ENCODE measurements at regions not wholly inside any gene's neighbourhood (a gene's known extent, or its start where the extent isn't known, plus 50 kb on each side); places are given as distances from the start of the nearest gene placed in this dataset.

DNA sequence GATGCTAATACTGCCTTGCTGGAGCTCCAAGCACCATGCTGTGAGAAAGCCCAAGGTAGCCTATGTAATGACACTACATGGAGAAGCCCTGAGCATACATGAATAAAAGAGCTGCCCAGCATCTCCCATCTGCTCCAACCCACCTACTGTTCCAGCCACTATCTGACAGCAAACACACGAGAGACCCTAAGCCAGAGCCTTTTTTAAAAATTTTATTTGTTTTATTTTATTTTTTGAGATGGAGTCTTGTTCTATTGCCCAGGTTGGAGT, 95.2 kb upstream of the PRICKLE1 start:
- H3K27ac ChIP-seq (replicated peaks), result no peak overlapping the region
- no peak overlapping the region for H3K4me3 ChIP-seq (replicated peaks; ENCODE audit: insufficient read depth, low read length)
- H3K27me3 ChIP-seq (ENCODE audit: insufficient read depth, poor library complexity, severe bottlenecking), result no peaks in the 10 kb centered on the region
- TF ChIP-seq, protein P1, sequence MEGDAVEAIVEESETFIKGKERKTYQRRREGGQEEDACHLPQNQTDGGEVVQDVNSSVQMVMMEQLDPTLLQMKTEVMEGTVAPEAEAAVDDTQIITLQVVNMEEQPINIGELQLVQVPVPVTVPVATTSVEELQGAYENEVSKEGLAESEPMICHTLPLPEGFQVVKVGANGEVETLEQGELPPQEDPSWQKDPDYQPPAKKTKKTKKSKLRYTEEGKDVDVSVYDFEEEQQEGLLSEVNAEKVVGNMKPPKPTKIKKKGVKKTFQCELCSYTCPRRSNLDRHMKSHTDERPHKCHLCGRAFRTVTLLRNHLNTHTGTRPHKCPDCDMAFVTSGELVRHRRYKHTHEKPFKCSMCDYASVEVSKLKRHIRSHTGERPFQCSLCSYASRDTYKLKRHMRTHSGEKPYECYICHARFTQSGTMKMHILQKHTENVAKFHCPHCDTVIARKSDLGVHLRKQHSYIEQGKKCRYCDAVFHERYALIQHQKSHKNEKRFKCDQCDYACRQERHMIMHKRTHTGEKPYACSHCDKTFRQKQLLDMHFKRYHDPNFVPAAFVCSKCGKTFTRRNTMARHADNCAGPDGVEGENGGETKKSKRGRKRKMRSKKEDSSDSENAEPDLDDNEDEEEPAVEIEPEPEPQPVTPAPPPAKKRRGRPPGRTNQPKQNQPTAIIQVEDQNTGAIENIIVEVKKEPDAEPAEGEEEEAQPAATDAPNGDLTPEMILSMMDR (IDR thresholded peaks at IDR 0.05; ENCODE audit: insufficient read depth, low read length), result no peak
- no peak for TF ChIP-seq GABPA (IDR thresholded peaks at IDR 0.05; ENCODE audit: low read depth)
- TF ChIP-seq, protein P2, sequence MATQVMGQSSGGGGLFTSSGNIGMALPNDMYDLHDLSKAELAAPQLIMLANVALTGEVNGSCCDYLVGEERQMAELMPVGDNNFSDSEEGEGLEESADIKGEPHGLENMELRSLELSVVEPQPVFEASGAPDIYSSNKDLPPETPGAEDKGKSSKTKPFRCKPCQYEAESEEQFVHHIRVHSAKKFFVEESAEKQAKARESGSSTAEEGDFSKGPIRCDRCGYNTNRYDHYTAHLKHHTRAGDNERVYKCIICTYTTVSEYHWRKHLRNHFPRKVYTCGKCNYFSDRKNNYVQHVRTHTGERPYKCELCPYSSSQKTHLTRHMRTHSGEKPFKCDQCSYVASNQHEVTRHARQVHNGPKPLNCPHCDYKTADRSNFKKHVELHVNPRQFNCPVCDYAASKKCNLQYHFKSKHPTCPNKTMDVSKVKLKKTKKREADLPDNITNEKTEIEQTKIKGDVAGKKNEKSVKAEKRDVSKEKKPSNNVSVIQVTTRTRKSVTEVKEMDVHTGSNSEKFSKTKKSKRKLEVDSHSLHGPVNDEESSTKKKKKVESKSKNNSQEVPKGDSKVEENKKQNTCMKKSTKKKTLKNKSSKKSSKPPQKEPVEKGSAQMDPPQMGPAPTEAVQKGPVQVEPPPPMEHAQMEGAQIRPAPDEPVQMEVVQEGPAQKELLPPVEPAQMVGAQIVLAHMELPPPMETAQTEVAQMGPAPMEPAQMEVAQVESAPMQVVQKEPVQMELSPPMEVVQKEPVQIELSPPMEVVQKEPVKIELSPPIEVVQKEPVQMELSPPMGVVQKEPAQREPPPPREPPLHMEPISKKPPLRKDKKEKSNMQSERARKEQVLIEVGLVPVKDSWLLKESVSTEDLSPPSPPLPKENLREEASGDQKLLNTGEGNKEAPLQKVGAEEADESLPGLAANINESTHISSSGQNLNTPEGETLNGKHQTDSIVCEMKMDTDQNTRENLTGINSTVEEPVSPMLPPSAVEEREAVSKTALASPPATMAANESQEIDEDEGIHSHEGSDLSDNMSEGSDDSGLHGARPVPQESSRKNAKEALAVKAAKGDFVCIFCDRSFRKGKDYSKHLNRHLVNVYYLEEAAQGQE (IDR thresholded peaks at IDR 0.05; ENCODE audit: insufficient replicate concordance, low read depth), result no peak
- no peak for DNase-seq (ENCODE audit: low read depth in 1 of 2, low spot score in 1 of 2)

DNA sequence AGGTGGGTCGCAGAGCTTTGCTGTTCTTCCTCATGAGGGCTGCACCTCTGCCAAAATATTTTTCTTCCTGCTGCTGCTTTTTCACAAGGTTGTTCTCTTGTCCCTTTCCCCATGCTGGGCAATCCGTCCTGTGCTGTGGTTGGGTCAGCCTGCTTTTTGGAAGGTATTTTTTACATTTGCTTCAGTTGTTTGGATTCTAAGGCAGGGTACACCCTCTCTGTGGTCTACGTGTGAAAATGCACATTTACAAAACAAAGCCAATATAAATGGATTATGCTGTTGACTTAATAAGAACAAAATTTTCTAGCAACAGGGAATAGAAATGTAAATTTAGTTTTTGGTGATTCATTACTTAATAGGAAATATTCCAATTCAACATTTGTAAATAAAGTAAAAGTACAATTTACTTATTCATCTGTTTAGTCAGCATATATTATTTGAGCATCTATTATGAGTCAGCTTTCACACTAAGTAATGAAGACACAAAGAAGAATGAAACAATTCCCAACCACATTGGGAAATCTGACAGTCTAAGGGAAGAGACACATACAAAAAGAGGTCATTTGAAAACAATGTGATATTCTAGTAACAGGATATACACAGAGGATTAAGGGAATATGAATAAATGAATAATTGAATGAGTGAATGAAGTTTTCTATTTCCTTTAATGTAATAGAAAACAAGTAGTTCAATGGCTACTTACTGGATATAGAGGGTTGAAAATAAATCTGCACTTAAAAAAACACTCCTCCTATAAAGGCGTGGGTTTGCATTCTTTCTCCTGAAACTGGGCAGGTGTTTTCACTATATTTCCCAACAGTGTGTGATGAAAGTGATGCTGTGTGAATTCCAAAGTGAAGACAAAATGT, 94.6 kb upstream of the PRICKLE1 start:
- no peak overlapping the region for H3K27ac ChIP-seq (replicated peaks)
- no peak overlapping the region for H3K4me3 ChIP-seq (replicated peaks; ENCODE audit: insufficient read depth, low read length)
- DNase-seq (ENCODE audit: low read depth in 1 of 2, low spot score in 1 of 2), result no peak
- no peaks in the 10 kb centered on the region for H3K27me3 ChIP-seq (ENCODE audit: insufficient read depth, poor library complexity, severe bottlenecking)
- TF ChIP-seq GABPA (IDR thresholded peaks at IDR 0.05; ENCODE audit: low read depth) (no peak), POLR2AphosphoS5 (IDR thresholded peaks at IDR 0.05; ENCODE audit: low read depth) (no peak), SPI1 (IDR thresholded peaks at IDR 0.05; ENCODE audit: borderline replicate concordance, low read depth) (no peak)
- TF ChIP-seq, protein P1 (IDR thresholded peaks at IDR 0.05; ENCODE audit: insufficient read depth, low read length), result no peak
- TF ChIP-seq, protein P2 (IDR thresholded peaks at IDR 0.05; ENCODE audit: insufficient replicate concordance, low read depth), result no peak

DNA sequence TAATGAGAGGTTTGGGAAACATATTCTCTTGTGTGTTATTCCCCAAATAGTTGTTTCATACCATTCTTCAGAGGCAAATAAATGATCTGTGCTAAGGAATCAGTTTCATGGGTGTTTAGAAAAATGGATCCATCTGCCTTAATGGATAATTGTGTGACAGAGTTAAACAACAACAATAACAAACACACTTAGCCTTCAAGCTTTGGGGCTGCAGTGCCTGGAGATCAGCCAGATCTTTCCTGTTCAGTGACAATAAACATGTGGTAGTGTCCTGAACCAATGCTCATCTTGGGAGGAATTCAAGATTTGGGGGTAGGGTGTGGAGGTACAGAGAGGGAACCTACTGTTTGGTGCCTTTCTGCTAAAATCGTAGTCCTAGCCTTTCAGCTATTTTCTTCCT, 93.7 kb upstream of the PRICKLE1 start:
- DNase-seq (ENCODE audit: low read depth in 1 of 2, low spot score in 1 of 2), result no peak
- H3K27me3 ChIP-seq (ENCODE audit: insufficient read depth, poor library complexity, severe bottlenecking), result no peaks in the 10 kb centered on the region
- no peak overlapping the region for H3K4me3 ChIP-seq (replicated peaks; ENCODE audit: insufficient read depth, low read length)
- TF ChIP-seq, protein P1 (IDR thresholded peaks at IDR 0.05; ENCODE audit: insufficient read depth, low read length), result no peak
- TF ChIP-seq GABPA (IDR thresholded peaks at IDR 0.05; ENCODE audit: low read depth) (no peak), SPI1 (IDR thresholded peaks at IDR 0.05; ENCODE audit: borderline replicate concordance, low read depth) (no peak), POLR2AphosphoS5 (IDR thresholded peaks at IDR 0.05; ENCODE audit: low read depth) (no peak)
- TF ChIP-seq, protein P2 (IDR thresholded peaks at IDR 0.05; ENCODE audit: insufficient replicate concordance, low read depth), result no peak
- no peak overlapping the region for H3K27ac ChIP-seq (replicated peaks)

Measured in HL-60 (cell line).